Esophagus (tissue), 2 donors: ENCODE measurements at regions not wholly inside any gene's neighbourhood (a gene's known extent, or its start where the extent isn't known, plus 50 kb on each side); places are given as distances from the start of the nearest gene placed in this dataset.

Source experiments
- H3K27ac ChIP-seq, 2 donors: one replicate each; pipeline ENCODE4 v1.5.1; 2013; ENCODE audit warnings: low read depth in 2 of 2, mild to moderate bottlenecking in 2 of 2, inconsistent platforms in 1 of 2, low read length in 1 of 2, moderate library complexity in 1 of 2
- H3K27me3 ChIP-seq, 2 donors: one replicate each; pipeline ENCODE4 v1.6.1; 2013; ENCODE audit warnings: low read length in 2 of 2, control low read depth in 1 of 2, mild to moderate bottlenecking in 1 of 2; ENCODE audit not compliant: insufficient read depth in 2 of 2, control insufficient read depth in 1 of 2
- H3K36me3 ChIP-seq, 2 donors: one replicate each; pipeline ENCODE4 v1.6.1; 2013; ENCODE audit warnings: low read length in 1 of 2; ENCODE audit not compliant: control insufficient read depth in 2 of 2, insufficient read depth in 2 of 2
- H3K4me1 ChIP-seq, 2 donors: one replicate each; pipeline ENCODE4 v1.6.1; 2013; ENCODE audit warnings: low read length in 1 of 2; ENCODE audit not compliant: control insufficient read depth in 2 of 2, insufficient read depth in 2 of 2
- H3K4me3 ChIP-seq, 2 donors: one replicate each; pipeline ENCODE4 v1.5.1; 2013; ENCODE audit warnings: low read length in 2 of 2, mild to moderate bottlenecking in 2 of 2, low read depth in 1 of 2, moderate library complexity in 1 of 2
- H3K9me3 ChIP-seq, 2 donors: one replicate each; pipeline ENCODE4 v1.6.1; 2013; ENCODE audit warnings: mild to moderate bottlenecking in 2 of 2, low read depth in 1 of 2, low read length in 1 of 2, moderate library complexity in 1 of 2; ENCODE audit not compliant: control insufficient read depth in 2 of 2, insufficient read depth in 1 of 2
- WGBS, 2 donors: extraction: QIAGEN DNeasy Blood & Tissue Kit; methylation state at CpG; one replicate each; pipeline ENCODE4 v1.1.7; 2013; 5-methylcytosine and 5-hydroxymethylcytosine counted together
- donor health status: healthy with polysubstance abuse.
- donor health status: Bipolar disorder and iron deficiency.

DNA sequence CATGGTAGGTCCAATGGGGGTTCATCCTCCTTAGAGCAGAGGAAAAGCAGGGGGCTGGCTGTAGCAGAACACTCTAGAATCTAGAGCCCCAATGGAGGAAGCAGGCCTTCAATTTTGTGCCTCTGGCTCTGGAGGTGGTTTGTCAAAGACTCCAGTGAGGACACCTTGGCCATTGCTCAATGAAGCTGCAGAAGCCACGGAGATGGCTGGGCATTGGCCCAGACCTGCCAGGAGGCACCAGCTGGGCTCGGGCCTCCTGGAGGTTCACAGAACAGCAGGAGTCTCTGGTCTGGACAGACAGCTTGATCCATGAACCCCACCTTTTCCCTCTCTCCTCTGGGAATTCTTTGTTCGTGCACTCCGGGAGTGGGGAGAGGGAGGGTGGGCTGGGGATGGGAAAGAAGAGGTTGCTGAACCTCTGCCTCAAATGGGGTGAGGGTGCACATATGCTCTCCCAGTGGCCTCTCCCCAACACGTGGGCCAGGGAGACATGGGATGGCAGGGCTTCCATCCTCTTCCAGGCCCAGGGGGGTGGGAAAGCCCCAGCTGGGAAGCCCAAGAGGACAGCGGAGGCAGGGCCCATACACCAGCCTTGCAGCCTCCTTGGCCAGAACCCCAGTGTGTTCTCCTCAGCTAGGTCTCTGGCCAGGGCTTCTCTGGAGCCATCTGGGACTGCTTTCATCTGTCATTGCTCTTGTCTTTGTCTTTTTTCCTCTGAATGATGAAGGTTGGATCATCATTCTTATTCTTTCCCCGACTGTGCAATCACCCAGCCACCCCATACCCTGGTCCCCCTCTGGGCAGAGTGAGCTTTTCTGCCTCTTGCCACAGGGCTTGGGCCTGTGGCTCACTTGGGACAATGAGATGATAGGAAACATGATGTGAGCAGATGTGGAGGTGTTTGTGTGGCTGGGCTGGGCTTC is 1019.4 kb downstream of the BRD1 start:
- no peaks in the 10 kb centered on the region for H3K9me3 ChIP-seq
- no peaks in the 10 kb centered on the region for H3K27me3 ChIP-seq
- no peak overlapping the region for H3K4me3 ChIP-seq
- no peak overlapping the region for H3K27ac ChIP-seq
- no peaks in the 10 kb centered on the region for H3K4me1 ChIP-seq
- WGBS, 2 donors: 77 to 81% methylated on average over 5 to 7 of the region's 7 CpGs
- H3K36me3 ChIP-seq: no peaks in the 10 kb centered on the region

DNA sequence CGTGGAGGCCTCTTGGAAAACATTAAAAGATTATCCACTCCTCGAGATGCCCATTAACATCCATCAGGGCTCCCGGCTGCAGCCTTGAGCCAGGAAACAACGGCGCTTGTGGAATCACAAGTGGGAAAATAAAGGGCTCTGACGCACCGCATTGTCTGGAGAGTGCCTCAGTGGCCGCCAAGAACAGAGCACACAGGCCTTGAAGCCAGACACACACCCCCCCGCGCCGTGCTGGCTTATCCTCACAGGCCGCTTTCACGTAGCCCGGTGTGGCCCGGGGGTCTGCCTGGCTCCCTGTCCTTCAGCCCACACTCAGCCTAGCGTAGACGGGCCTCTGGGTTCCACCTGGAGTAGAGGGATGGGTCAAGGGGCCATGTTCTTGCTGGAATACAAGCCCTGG is 1020.5 kb downstream of the BRD1 start:
- Histone ChIP-seq H3K9me3 (no peaks in the 10 kb centered on the region), H3K4me1 (no peaks in the 10 kb centered on the region), H3K36me3 (no peaks in the 10 kb centered on the region), H3K27me3 (no peaks in the 10 kb centered on the region), H3K27ac (no peak overlapping the region), H3K4me3 (no peak overlapping the region)
- 84 to 87% methylated on average over 17 of the region's 17 CpGs for WGBS, 2 donors

DNA sequence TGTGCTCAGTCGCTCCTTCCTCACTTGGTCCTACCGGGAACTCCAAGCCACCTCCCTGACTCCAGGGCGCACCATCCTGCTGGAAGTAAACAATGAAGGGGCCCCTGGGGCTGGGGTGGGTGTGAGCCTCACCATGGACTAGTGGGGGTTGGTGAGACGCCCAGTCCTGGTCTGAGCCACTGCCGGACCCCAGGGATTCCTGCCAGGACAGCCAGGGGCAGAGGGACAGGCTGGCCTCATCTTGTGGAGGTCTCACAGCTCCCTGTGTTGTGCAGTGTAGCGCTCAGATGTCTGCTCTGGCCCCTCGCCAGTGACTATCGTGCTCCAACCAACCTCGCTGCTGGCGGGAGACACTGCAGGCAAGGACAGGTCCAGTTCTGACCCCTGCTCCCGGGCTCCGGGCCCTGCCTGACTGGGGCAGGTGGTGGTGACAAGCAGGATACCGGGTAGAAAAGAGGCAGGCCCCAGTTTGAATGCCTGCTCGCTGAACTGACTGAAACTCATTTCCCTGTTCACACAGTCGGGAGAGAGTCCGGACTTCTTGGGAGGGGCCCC is 1021.4 kb downstream of the BRD1 start:
- H3K4me3 ChIP-seq: no peak overlapping the region
- H3K4me1 ChIP-seq: no peaks in the 10 kb centered on the region
- no peaks in the 10 kb centered on the region for H3K9me3 ChIP-seq
- no peaks in the 10 kb centered on the region for H3K27me3 ChIP-seq
- 49 to 52% methylated on average over 16 of the region's 16 CpGs for WGBS, 2 donors
- no peak overlapping the region for H3K27ac ChIP-seq
- H3K36me3 ChIP-seq: no peaks in the 10 kb centered on the region

DNA sequence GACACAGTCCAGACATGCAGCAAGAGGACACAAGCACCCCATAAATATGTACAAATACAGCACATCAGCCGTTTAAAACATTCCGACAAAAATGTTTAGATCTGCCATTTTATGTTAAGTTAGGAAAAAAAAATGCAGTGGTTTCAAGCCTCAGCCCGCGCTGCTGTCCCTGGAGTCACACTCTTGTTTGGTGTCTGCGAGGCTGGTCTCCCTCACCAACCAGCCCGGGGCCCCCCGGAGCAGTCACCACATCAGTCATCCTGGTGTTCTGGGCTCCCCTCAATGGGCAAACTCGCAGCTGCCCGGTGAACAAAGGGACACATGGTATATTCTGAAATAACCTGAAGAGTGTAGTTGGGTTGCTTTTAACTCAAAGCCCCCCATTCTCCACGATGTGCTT is 1022.2 kb downstream of the BRD1 start:
- Histone ChIP-seq H3K9me3 (no peaks in the 10 kb centered on the region), H3K27ac (no peak overlapping the region), H3K4me3 (no peak overlapping the region), H3K36me3 (no peaks in the 10 kb centered on the region), H3K4me1 (no peaks in the 10 kb centered on the region), H3K27me3 (no peaks in the 10 kb centered on the region)
- 83% methylated on average over 10 of the region's 10 CpGs for WGBS, 2 donors

DNA sequence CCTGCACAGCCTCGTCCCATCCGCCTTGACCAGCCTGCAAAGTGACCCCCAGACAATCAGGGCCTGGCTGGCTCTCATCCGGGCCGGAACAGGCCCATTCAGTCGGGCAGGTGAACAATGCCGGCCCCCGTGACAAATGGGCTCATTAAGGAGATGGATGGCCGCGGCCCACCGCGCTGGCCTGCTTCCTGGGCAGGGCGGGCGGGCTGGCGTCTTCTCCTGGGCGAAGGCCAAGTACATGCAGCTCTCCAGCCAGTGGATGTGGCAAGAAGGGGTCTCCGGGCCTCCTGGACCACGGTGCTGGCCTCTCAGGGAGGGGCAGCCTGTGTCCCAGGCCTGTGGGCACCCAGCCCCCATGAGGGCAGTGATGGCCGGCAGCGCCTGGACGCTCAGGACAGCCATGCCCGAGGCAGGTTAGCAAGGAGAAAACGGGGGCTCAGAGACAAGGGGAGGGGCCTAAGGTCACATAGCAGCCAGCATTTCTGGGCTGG is 1022.8 kb downstream of the BRD1 start:
- WGBS, 2 donors: 51 to 52% methylated on average over 22 of the region's 22 CpGs
- Histone ChIP-seq H3K36me3 (no peaks in the 10 kb centered on the region), H3K27me3 (no peaks in the 10 kb centered on the region), H3K4me1 (no peaks in the 10 kb centered on the region), H3K27ac (no peak overlapping the region), H3K9me3 (no peaks in the 10 kb centered on the region), H3K4me3 (no peak overlapping the region)

DNA sequence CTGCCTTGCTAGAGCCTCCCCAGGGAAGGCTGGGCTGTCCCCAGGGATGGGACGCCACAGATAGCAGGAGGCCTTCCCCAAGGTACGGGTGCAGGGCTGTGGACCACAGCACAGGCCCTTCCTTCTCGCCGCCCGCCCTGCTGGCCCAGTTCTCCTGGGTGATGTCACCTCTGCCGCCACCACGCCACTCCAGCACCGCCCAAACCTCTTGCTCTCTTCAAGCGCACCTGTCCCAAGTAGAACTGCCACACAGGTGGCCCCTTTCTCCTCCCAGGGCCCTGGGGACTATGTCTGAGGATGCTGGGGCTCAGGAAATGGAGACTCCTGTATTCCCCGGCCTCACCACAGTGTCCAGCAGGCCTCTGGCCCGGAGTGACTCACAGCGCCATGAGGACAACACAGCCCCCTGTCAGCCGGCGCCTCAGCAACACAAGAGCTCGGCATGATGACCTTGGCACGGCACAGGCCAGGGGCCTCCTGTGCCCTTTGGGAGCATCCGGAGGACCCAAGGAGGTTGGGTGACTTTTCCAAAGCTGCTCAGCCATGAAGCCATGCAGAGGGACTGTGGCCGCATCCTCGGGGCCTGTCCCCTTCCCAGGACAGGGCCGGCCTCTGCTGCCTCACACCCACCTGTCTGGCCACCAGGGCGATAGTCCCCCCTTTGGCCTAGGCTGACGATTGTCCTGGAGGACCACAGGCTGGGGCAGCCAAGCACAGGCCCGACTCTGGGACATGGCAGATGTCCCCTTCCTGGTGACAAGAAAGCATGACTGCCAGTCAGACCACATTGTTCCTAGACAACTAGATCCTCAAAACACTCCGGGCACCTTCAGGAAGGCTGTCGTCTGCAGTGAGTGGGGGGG is 1023.5 kb downstream of the BRD1 start:
- no peaks in the 10 kb centered on the region for H3K9me3 ChIP-seq
- no peak overlapping the region for H3K27ac ChIP-seq
- H3K4me1 ChIP-seq: no peaks in the 10 kb centered on the region
- no peaks in the 10 kb centered on the region for H3K36me3 ChIP-seq
- WGBS, 2 donors: 77 to 84% methylated on average over 25 of the region's 25 CpGs
- H3K4me3 ChIP-seq: no peak overlapping the region
- no peaks in the 10 kb centered on the region for H3K27me3 ChIP-seq

DNA sequence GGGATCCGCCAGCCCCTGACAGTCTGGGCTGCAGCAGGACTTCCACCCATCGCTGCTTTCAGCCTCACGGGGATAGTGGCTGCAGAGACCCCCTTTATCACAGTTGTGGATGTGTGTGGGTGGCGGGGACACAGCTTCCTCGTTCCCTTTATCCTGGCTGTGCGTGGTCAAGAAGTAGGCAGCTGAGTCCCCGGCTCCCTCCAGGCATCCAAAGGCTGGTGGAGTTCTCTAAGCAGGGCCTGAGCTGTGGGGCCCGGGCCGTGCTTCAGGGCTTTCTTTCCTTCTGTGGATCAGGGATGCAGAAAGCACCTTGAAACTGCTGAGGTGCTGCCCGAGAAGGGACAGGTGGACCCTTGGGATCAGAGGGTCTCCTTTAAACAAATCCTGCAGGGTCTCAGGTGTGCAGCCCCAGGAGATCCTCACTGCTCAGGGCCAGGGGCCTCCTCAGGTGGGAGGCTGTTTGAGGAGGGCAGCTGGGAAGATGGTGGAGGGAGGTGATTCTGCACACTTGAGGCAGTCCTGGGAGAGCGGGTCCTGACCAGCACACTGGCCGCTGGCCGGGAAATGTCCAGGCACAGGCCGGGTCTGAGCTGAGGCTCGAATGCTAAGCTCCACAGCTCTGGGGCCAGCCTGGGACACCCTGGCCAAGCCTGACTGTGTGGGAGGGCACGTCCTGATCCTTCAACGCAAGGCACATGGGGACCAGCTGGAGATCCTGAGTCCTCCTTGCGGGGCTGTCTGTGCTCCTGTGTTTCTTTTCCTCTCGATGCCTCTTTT is 1024.3 kb downstream of the BRD1 start:
- H3K36me3 ChIP-seq: no peaks in the 10 kb centered on the region
- no peak overlapping the region for H3K27ac ChIP-seq
- no peak overlapping the region for H3K4me3 ChIP-seq
- no peaks in the 10 kb centered on the region for H3K27me3 ChIP-seq
- H3K4me1 ChIP-seq: no peaks in the 10 kb centered on the region
- 65 to 69% methylated on average over 19 of the region's 19 CpGs for WGBS, 2 donors
- H3K9me3 ChIP-seq: no peaks in the 10 kb centered on the region

DNA sequence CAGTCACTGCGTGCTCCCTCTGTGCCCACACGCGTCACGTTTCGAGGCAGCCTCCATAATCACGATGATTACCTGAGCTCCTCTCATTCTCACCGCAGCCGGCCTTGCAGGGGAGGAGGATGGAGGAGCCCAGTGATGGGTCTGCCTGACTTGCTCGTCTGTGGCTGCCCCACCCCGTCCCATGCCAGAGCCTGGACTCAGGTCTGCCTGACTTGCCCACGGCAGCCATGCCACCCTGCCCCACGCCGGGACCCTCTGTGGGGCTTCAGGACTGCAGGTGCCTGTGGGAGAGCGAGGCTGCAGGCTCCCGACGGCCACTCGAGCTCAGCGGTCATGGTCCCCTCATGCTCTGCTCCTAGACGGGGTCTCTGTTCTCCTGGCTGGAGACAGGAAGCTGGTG is 1025.1 kb downstream of the BRD1 start:
- H3K9me3 ChIP-seq: no peaks in the 10 kb centered on the region
- H3K27me3 ChIP-seq: no peaks in the 10 kb centered on the region
- no peak overlapping the region for H3K4me3 ChIP-seq
- WGBS, 2 donors: 77 to 81% methylated on average over 19 of the region's 19 CpGs
- H3K36me3 ChIP-seq: no peaks in the 10 kb centered on the region
- no peaks in the 10 kb centered on the region for H3K4me1 ChIP-seq
- no peak overlapping the region for H3K27ac ChIP-seq
